Lower leg skin (tissue), 3 donors: ENCODE measurements at regions not wholly inside any gene's neighbourhood (a gene's known extent, or its start where the extent isn't known, plus 50 kb on each side); places are given as distances from the start of the nearest gene placed in this dataset.

Experiments used
- CTCF ChIP-seq, 3 donors: fragments of 450-650 bp; IDR thresholded peaks; one replicate each; pipeline ENCODE4 v1.5.1; 2016; ENCODE audit warnings: antibody characterized with exemption in 3 of 3, mild to moderate bottlenecking in 3 of 3, moderate library complexity in 2 of 3
- POLR2A ChIP-seq, 2 donors: fragments of 450-650 bp; IDR thresholded peaks; one replicate each; pipeline ENCODE4 v1.6.1; 2016 to 2017; ENCODE audit warnings: antibody characterized with exemption in 2 of 2, mild to moderate bottlenecking in 1 of 2, moderate library complexity in 1 of 2

DNA sequence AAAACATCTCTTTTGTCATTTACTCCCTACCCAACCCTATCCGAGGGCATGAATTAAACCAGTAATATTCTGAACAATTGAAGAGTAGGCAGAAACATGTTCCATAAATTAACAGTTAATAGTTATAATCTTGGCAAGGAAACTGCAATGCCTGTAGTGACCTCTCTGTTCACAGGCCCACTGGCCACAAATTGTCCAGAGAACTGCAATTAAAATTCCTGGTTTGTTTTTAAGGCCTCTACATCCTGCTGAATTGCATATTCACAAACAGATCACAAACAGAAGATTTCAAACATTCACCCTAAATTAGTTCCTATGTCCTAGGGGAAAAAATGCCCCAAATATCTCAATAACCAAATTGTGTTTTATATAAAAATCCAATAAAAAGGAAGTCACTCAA is 143.2 kb upstream of the TRPC6 start:
- TF ChIP-seq CTCF (IDR thresholded peaks at IDR 0.05) (no peak), POLR2A (IDR thresholded peaks at IDR 0.05) (no peak)
